Inferior parietal cortex (tissue), 1 donor: ENCODE measurements at regions not wholly inside any gene's neighbourhood (a gene's known extent, or its start where the extent isn't known, plus 50 kb on each side); places are given as distances from the start of the nearest gene placed in this dataset.

Experiments
- DNase-seq: peaks from one replicate; pipeline ENCODE4 v3.0.0-alpha.2; 2016; ENCODE audit errors: extremely low spot score

- DNase-seq, result no peak
Measured at GRCh38 chr16:25311950-25312349, 54.3 kb upstream of the ZKSCAN2 start.

DNA sequence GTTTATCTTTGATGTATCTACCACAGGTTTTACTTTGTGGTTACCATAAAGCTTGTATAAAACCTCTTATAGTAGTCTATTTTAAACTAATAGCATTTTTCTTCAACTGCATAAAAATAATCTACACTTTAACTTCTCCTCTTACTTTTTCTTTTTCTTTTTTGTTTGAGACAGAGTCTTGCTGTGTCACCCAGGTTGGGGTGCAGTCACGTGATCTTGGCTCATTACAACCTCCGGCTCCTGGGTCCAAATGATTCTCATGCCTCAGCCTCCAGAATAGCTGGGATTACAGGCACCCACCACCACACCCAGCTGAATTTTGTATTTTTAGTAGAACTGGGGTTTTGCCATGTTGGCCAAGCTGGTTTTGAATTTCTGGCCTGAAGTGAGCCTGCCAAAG lies 53.4 kb upstream of the ZKSCAN2 start:
- DNase-seq, result no peak
